Endothelial cell of umbilical vein (primary cell): ENCODE measurements at regions not wholly inside any gene's neighbourhood (a gene's known extent, or its start where the extent isn't known, plus 50 kb on each side); places are given as distances from the start of the nearest gene placed in this dataset.

Experiments used
- BruUV-seq: library from RNA; stranded (reverse); fragments of 400-500 nt; replicated peaks from 2 replicates; lab custom pipeline; 2021; lab: Mats Ljungman, UMichigan
- CTCF ChIA-PET: fragments of 300-600, 350-600 bp; sonication (Branson Sonifier 250); formaldehyde crosslinking; loops from one replicate; lab custom pipeline; 2021; ENCODE audit warnings: antibody characterized with exemption, inconsistent platforms; lab: Charles Lee
- POLR2A ChIA-PET: fragments of 300-600, 350-600 bp; sonication (Branson Sonifier 250); formaldehyde crosslinking; loops from one replicate; lab custom pipeline; 2021; ENCODE audit warnings: antibody characterized with exemption, inconsistent platforms; lab: Charles Lee
- DNase-seq: peaks from one replicate; pipeline ENCODE4 v3.0.0-alpha.2; 2011; ENCODE audit warnings: low read depth, low spot score
- FAIRE-seq: peaks from 2 replicates; lab custom pipeline; 2011; peaks lifted over from hg19 to GRCh38; lab: Jason Lieb, UNC
- H2AFZ ChIP-seq: 2 replicates; pipeline ENCODE4 v1.6.0; 2012; ENCODE audit warnings: low read depth, low read length, control low read depth, inconsistent platforms
- H3K27ac ChIP-seq: 2 replicates; pipeline ENCODE4 v1.5.1; 2011; ENCODE audit warnings: low read depth, mild to moderate bottlenecking, control low read depth, low read length, moderate library complexity; ENCODE audit not compliant: insufficient read depth
- H3K27me3 ChIP-seq, 2 experiments: 2 replicates each; pipeline versions ENCODE4 v1.6.0 to v1.6.1; 2011; ENCODE audit warnings: low read length in 2 of 2, mixed read lengths in 1 of 2; ENCODE audit not compliant: control insufficient read depth in 2 of 2, insufficient read depth in 2 of 2
- H3K36me3 ChIP-seq, 2 experiments: 2 replicates in 1 of 2; 3 replicates in 1 of 2; pipeline ENCODE4 v1.5.1; 2011; ENCODE audit warnings: low read length in 2 of 2, mild to moderate bottlenecking in 1 of 2, moderate library complexity in 1 of 2; ENCODE audit not compliant: control insufficient read depth in 2 of 2, insufficient read depth in 2 of 2; ENCODE audit errors: extremely low read depth in 1 of 2
- H3K4me1 ChIP-seq: 3 replicates; pipeline ENCODE4 v1.5.1; 2011; ENCODE audit warnings: mild to moderate bottlenecking, low read length; ENCODE audit not compliant: control insufficient read depth, insufficient read depth; ENCODE audit errors: extremely low read depth
- H3K4me2 ChIP-seq: 2 replicates; pipeline ENCODE4 v1.6.1; 2011; ENCODE audit warnings: low read length, control low read depth, mixed read lengths; ENCODE audit not compliant: insufficient read depth
- H3K4me3 ChIP-seq, 3 experiments: fragments of 200-600 bp in 1 of 3; sonication (generic), shearing (Covaris generic) in 1 of 3; replicated peaks in 1 of 3; 2 replicates each; pipeline ENCODE4 v1.5.1; 2011 to 2016; ENCODE audit warnings: control low read depth in 3 of 3, low read length in 3 of 3, mild to moderate bottlenecking in 2 of 3, inconsistent platforms in 1 of 3, low read depth in 1 of 3, moderate library complexity in 1 of 3; ENCODE audit not compliant: insufficient read depth in 1 of 3
- H3K79me2 ChIP-seq: 2 replicates; pipeline ENCODE4 v1.6.0; 2012; ENCODE audit warnings: low read length, inconsistent platforms; ENCODE audit not compliant: control insufficient read depth, insufficient read depth
- H3K9ac ChIP-seq: replicated peaks from 2 replicates; pipeline ENCODE3; 2011; ENCODE audit warnings: low read length, control low read depth; ENCODE audit not compliant: insufficient read depth; ENCODE audit errors: extremely low read depth
- H3K9me1 ChIP-seq: replicated peaks from 3 replicates; pipeline ENCODE4 v1.6.0; 2011; ENCODE audit warnings: mild to moderate bottlenecking, low read length; ENCODE audit not compliant: control insufficient read depth, insufficient read depth; ENCODE audit errors: extremely low read depth
- H3K9me3 ChIP-seq: replicated peaks from 2 replicates; pipeline ENCODE4 v1.5.1; 2012; ENCODE audit warnings: low read length, inconsistent platforms; ENCODE audit not compliant: control insufficient read depth, insufficient read depth
- H4K20me1 ChIP-seq: replicated peaks from 2 replicates; pipeline ENCODE3; 2011; ENCODE audit warnings: mild to moderate bottlenecking, low read length; ENCODE audit not compliant: control insufficient read depth, insufficient read depth; ENCODE audit errors: extremely low read depth
- EZH2 ChIP-seq: IDR thresholded peaks from 2 replicates; pipeline ENCODE4 v1.6.1; 2012; ENCODE audit warnings: borderline replicate concordance, low read depth, mild to moderate bottlenecking, moderate library complexity, low read length, inconsistent platforms; ENCODE audit not compliant: severe bottlenecking
- FOS ChIP-seq: IDR thresholded peaks from 2 replicates; pipeline ENCODE4 v1.6.1; 2011; ENCODE audit warnings: mild to moderate bottlenecking, low read length, moderate library complexity, borderline replicate concordance; ENCODE audit not compliant: insufficient read depth
- GATA2 ChIP-seq: IDR thresholded peaks from 2 replicates; pipeline ENCODE4 v1.7.0; 2011; ENCODE audit warnings: low read depth, mild to moderate bottlenecking, moderate library complexity, mixed read lengths, low read length; ENCODE audit not compliant: insufficient read length, insufficient read depth
- JUN ChIP-seq: IDR thresholded peaks from 2 replicates; pipeline ENCODE4 v1.6.1; 2011; ENCODE audit warnings: borderline replicate concordance, low read depth; ENCODE audit not compliant: insufficient read length, insufficient read depth
- MYC ChIP-seq: IDR thresholded peaks from one replicate; pipeline ENCODE4 v1.6.1; 2011; ENCODE audit warnings: mild to moderate bottlenecking, low read depth, low read length
- POLR2A ChIP-seq: IDR thresholded peaks from 2 replicates; pipeline ENCODE4 v1.6.1; 2012; ENCODE audit warnings: low read depth, mild to moderate bottlenecking, control low read depth, low read length
- POLR2AphosphoS5 ChIP-seq: IDR thresholded peaks from 2 replicates; pipeline ENCODE4 v1.6.1; 2012; ENCODE audit warnings: low read depth, mild to moderate bottlenecking, control low read depth, low read length, moderate library complexity; ENCODE audit not compliant: insufficient read depth
- dilution Hi-C: fragments of 300-500 bp; cut with MboI; formaldehyde crosslinking; loops from one replicate; pipeline ENCODE4 v1.15.0; 2019; ENCODE audit warnings: low sequenced_read_pairs; ENCODE audit not compliant: extremely low pct_ligation_motif_present
- intact Hi-C: fragments of 100-400 bp; cut with micrococcal nuclease; formaldehyde crosslinking; loops from one replicate; pipeline ENCODE4 v1.10.0; 2022
- TF ChIP-seq, protein P1 (sequence below), 2 donors: IDR thresholded peaks; 1 replicate in 1 of 2; 2 replicates in 1 of 2; pipeline ENCODE4 v1.5.1; 2011; ENCODE audit warnings: low read length in 2 of 2, mild to moderate bottlenecking in 2 of 2, moderate library complexity in 2 of 2, control low read depth in 1 of 2, inconsistent platforms in 1 of 2, low read depth in 1 of 2; ENCODE audit not compliant: insufficient read depth in 1 of 2; ENCODE audit errors: extremely low read depth in 1 of 2
- TF ChIP-seq, protein P2 (sequence below): IDR thresholded peaks from 2 replicates; pipeline ENCODE4 v1.6.1; 2011; ENCODE audit not compliant: insufficient read depth, insufficient read length

DNA sequence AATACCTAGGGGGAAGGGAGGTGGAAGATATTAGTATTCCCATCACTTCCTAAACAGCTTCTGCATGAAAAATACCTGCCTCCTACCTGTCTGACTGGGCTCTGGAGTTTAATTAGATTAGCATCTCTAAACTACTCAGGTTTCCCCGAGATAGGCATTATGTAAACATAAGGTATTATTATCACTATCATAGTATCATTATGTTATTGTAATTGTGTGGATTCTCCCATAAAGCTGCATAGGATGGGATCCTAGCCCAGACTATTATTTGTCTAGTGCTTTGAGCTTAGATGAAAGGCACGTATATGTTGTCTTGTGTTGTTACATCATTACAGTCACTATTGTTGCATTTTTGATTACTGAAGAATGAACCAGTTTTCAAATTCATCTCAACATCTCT lies 115.2 kb upstream of the SOX21 start:
- TF ChIP-seq POLR2AphosphoS5 (no peak), POLR2A (no peak), FOS (no peak), JUN (no peak), GATA2 (no peak), MYC (no peak), EZH2 (no peak)
- TF ChIP-seq, protein P1, sequence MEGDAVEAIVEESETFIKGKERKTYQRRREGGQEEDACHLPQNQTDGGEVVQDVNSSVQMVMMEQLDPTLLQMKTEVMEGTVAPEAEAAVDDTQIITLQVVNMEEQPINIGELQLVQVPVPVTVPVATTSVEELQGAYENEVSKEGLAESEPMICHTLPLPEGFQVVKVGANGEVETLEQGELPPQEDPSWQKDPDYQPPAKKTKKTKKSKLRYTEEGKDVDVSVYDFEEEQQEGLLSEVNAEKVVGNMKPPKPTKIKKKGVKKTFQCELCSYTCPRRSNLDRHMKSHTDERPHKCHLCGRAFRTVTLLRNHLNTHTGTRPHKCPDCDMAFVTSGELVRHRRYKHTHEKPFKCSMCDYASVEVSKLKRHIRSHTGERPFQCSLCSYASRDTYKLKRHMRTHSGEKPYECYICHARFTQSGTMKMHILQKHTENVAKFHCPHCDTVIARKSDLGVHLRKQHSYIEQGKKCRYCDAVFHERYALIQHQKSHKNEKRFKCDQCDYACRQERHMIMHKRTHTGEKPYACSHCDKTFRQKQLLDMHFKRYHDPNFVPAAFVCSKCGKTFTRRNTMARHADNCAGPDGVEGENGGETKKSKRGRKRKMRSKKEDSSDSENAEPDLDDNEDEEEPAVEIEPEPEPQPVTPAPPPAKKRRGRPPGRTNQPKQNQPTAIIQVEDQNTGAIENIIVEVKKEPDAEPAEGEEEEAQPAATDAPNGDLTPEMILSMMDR (IDR thresholded peaks at IDR 0.05; ENCODE audit: extremely low read depth in 1 of 2, insufficient read depth in 1 of 2, low read depth in 1 of 2, low read length in 2 of 2), result no peak
- TF ChIP-seq, protein P2, sequence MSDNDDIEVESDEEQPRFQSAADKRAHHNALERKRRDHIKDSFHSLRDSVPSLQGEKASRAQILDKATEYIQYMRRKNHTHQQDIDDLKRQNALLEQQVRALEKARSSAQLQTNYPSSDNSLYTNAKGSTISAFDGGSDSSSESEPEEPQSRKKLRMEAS, result no peak
- peaks cover 0 to 12% of the 10 kb centered on the region in 2 experiments for H3K27me3 ChIP-seq
- no peak overlapping the region for H2AFZ ChIP-seq
- H4K20me1 ChIP-seq, result no peaks in the 10 kb centered on the region
- DNase-seq (no peak), FAIRE-seq (no peak)
- no peaks in the 10 kb centered on the region for H3K4me1 ChIP-seq
- dilution Hi-C loops (no loop called here), intact Hi-C loops (no loop called here)
- H3K4me2 ChIP-seq, result no peak overlapping the region
- H3K9me1 ChIP-seq, result no peaks in the 10 kb centered on the region
- ChIA-PET POLR2A (no interaction called here), CTCF (interaction anchor here (1.4 kb wide), 1 partner anchor 15 kb away, joined by 3 read pairs; no protein-coding TSS in a partner anchor)
- no TSS peak for BruUV-seq
- no peaks in the 10 kb centered on the region for H3K9me3 ChIP-seq
- no peaks in the 10 kb centered on the region for H3K36me3 ChIP-seq
- H3K79me2 ChIP-seq, result no peaks in the 10 kb centered on the region
- no peak overlapping the region for H3K9ac ChIP-seq
- H3K4me3 ChIP-seq, result no peak overlapping the region
- H3K27ac ChIP-seq, result no peak overlapping the region
